GM23338 (cell line): ENCODE measurements at regions not wholly inside any gene's neighbourhood (a gene's known extent, or its start where the extent isn't known, plus 50 kb on each side); places are given as distances from the start of the nearest gene placed in this dataset.

Source experiments
- ATAC-seq: fragments of 200-7000 bp; cut with Tn5 transposase; 3 replicates; pipeline ENCODE4 v1.9.1; 2020
- DNase-seq: peaks from one replicate; pipeline ENCODE4 v3.0.0-alpha.2; 2015; ENCODE audit warnings: low spot score
- H2AFZ ChIP-seq: fragments of 200-600 bp; sonication (generic); 2 replicates; pipeline ENCODE4 v1.8.0; 2016; ENCODE audit warnings: antibody characterized with exemption, mild to moderate bottlenecking, moderate library complexity
- H3F3A ChIP-seq: fragments of 200-600 bp; sonication (generic); replicated peaks from 2 replicates; pipeline ENCODE4 v1.8.0; 2017; ENCODE audit warnings: antibody characterized with exemption, mixed run types, low read depth
- H3K27ac ChIP-seq: fragments of 200-600 bp; sonication (generic); 2 replicates; pipeline ENCODE4 v1.6.1; 2016; ENCODE audit warnings: low read depth
- H3K27me3 ChIP-seq: fragments of 200-600 bp; sonication (generic); 2 replicates; pipeline ENCODE4 v1.8.0; 2016; ENCODE audit warnings: mild to moderate bottlenecking, mixed run types, moderate library complexity; ENCODE audit not compliant: insufficient read depth
- H3K36me3 ChIP-seq: fragments of 200-600 bp; sonication (generic); 2 replicates; pipeline ENCODE4 v1.8.0; 2016; ENCODE audit warnings: mild to moderate bottlenecking; ENCODE audit not compliant: insufficient read depth
- H3K4me1 ChIP-seq: fragments of 200-600 bp; sonication (generic); 2 replicates; pipeline ENCODE4 v1.8.0; 2016; ENCODE audit warnings: mild to moderate bottlenecking, moderate library complexity; ENCODE audit not compliant: insufficient read depth
- H3K4me2 ChIP-seq: fragments of 200-600 bp; sonication (generic); 2 replicates; pipeline ENCODE4 v1.7.1; 2017; ENCODE audit warnings: mixed run types
- H3K4me3 ChIP-seq: fragments of 200-600 bp; sonication (generic); 2 replicates; pipeline ENCODE4 v1.6.1; 2016; ENCODE audit warnings: mixed run types
- H3K79me2 ChIP-seq: fragments of 200-600 bp; sonication (generic); replicated peaks from 2 replicates; pipeline ENCODE4 v1.8.0; 2017; ENCODE audit warnings: mild to moderate bottlenecking; ENCODE audit not compliant: insufficient read depth
- H3K9me2 ChIP-seq: fragments of 200-600 bp; sonication (generic); 2 replicates; pipeline ENCODE4 v1.8.0; 2017; ENCODE audit not compliant: insufficient read depth
- H4K20me1 ChIP-seq: fragments of 200-600 bp; sonication (generic); replicated peaks from 2 replicates; pipeline ENCODE4 v1.8.0; 2017; ENCODE audit warnings: mild to moderate bottlenecking; ENCODE audit not compliant: insufficient read depth
- H3K27ac Mint-ChIP-seq: 2 replicates; pipeline ENCODE4 v1.8.0; 2020; ENCODE audit warnings: inconsistent platforms, mild to moderate bottlenecking, moderate library complexity, mixed read lengths
- H3K27me3 Mint-ChIP-seq: 3 replicates; pipeline ENCODE4 v1.8.0; 2022; ENCODE audit warnings: low read depth, mild to moderate bottlenecking, moderate library complexity, mixed read lengths, inconsistent platforms; ENCODE audit not compliant: insufficient read depth, poor library complexity
- H3K36me3 Mint-ChIP-seq: 3 replicates; pipeline ENCODE4 v1.8.0; 2021; ENCODE audit warnings: low read depth, mild to moderate bottlenecking, inconsistent platforms, moderate library complexity, mixed read lengths
- H3K4me1 Mint-ChIP-seq: 3 replicates; pipeline ENCODE4 v1.8.0; 2020; ENCODE audit warnings: mild to moderate bottlenecking, inconsistent platforms, mixed read lengths
- H3K4me3 Mint-ChIP-seq: 3 replicates; pipeline ENCODE4 v1.8.0; 2021; ENCODE audit warnings: moderate library complexity, mild to moderate bottlenecking, inconsistent platforms, mixed read lengths
- H3K9me3 Mint-ChIP-seq: 3 replicates; pipeline ENCODE4 v1.8.0; 2020; ENCODE audit warnings: moderate library complexity, mild to moderate bottlenecking, inconsistent platforms, mixed read lengths
- CREB1 ChIP-seq: fragments of 250-450 bp; sonication (Bioruptor Pico); IDR thresholded peaks from 2 replicates; pipeline ENCODE4 v1.5.0; 2020; ENCODE audit warnings: low read depth, mild to moderate bottlenecking, moderate library complexity
- EZH2 ChIP-seq: fragments of 200-600 bp; sonication (generic); IDR thresholded peaks from one replicate; pipeline ENCODE4 v1.8.0; 2017; ENCODE audit warnings: antibody characterized with exemption, mild to moderate bottlenecking, low read depth; ENCODE audit not compliant: unreplicated experiment
- JUNB ChIP-seq: IDR thresholded peaks from one replicate; pipeline ENCODE4 v1.6.1; 2016; ENCODE audit warnings: antibody characterized with exemption; ENCODE audit not compliant: unreplicated experiment
- POLR2AphosphoS5 ChIP-seq: IDR thresholded peaks from 2 replicates; pipeline ENCODE4 v1.6.1; 2016; ENCODE audit warnings: antibody characterized with exemption, low read depth
- STAT1 ChIP-seq: IDR thresholded peaks from one replicate; pipeline ENCODE4 v1.6.1; 2016; ENCODE audit warnings: antibody characterized with exemption; ENCODE audit not compliant: unreplicated experiment
- ZNF114 ChIP-seq: fragments of 250-450 bp; sonication (Bioruptor Pico); IDR thresholded peaks from 2 replicates; pipeline ENCODE4 v1.5.0; 2020; ENCODE audit warnings: mild to moderate bottlenecking, moderate library complexity
- TF ChIP-seq, protein P1 (sequence below), 2 experiments: fragments of 200-600 bp in 1 of 2; sonication (generic) in 1 of 2; conservative IDR thresholded peaks; 2 replicates each; pipeline versions ENCODE4 v1.5.1 to v1.6.1; 2016 to 2017; ENCODE audit warnings: antibody characterized with exemption in 2 of 2, low read depth in 2 of 2, mild to moderate bottlenecking in 2 of 2, moderate library complexity in 1 of 2
- TF ChIP-seq, protein P2 (sequence below): IDR thresholded peaks from one replicate; pipeline ENCODE4 v1.6.1; 2018; ENCODE audit warnings: antibody characterized with exemption; ENCODE audit not compliant: unreplicated experiment

DNA sequence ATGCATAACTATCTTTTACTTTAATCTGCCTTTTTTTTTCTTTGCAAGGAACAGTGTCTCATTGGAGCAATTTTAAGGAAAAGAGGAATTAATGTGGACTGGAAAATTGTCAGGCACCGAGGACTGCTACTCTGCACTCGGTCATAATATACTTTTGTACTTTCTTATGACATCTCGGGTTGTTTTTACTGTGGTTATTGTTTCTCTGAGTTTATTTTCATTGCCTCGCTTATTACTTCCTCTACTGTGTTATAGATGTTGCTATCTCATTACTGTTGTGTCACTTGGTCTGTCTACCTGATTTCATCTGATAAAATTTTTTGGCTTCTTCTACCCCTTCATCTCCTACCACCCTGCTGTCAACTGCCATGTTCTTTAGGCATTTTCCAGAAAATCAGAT is 213.5 kb upstream of the POU1F1 start:
- Histone ChIP-seq H4K20me1 (no peaks in the 10 kb centered on the region), H3K79me2 (no peaks in the 10 kb centered on the region), H3K27me3 (no peaks in the 10 kb centered on the region), H3K9me2 (no peaks in the 10 kb centered on the region), H3K4me2 (no peak overlapping the region), H3K4me1 (no peaks in the 10 kb centered on the region), H3K27ac (no peak overlapping the region), H3K36me3 (no peaks in the 10 kb centered on the region), H2AFZ (no peak overlapping the region), H3F3A (no peaks in the 10 kb centered on the region), H3K4me3 (no peak overlapping the region)
- H3K36me3 Mint-ChIP-seq: no peaks in the 10 kb centered on the region
- H3K4me1 Mint-ChIP-seq: no peaks in the 10 kb centered on the region
- no peaks in the 10 kb centered on the region for H3K9me3 Mint-ChIP-seq
- DNase-seq (no peak), ATAC-seq (no peak)
- H3K4me3 Mint-ChIP-seq: no peak overlapping the region
- no peaks in the 10 kb centered on the region for H3K27me3 Mint-ChIP-seq
- no peak overlapping the region for H3K27ac Mint-ChIP-seq
- TF ChIP-seq, protein P1, sequence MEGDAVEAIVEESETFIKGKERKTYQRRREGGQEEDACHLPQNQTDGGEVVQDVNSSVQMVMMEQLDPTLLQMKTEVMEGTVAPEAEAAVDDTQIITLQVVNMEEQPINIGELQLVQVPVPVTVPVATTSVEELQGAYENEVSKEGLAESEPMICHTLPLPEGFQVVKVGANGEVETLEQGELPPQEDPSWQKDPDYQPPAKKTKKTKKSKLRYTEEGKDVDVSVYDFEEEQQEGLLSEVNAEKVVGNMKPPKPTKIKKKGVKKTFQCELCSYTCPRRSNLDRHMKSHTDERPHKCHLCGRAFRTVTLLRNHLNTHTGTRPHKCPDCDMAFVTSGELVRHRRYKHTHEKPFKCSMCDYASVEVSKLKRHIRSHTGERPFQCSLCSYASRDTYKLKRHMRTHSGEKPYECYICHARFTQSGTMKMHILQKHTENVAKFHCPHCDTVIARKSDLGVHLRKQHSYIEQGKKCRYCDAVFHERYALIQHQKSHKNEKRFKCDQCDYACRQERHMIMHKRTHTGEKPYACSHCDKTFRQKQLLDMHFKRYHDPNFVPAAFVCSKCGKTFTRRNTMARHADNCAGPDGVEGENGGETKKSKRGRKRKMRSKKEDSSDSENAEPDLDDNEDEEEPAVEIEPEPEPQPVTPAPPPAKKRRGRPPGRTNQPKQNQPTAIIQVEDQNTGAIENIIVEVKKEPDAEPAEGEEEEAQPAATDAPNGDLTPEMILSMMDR (conservative IDR thresholded peaks at IDR 0.05; ENCODE audit: low read depth in 2 of 2): no peak
- TF ChIP-seq STAT1 (no peak), EZH2 (no peak), ZNF114 (CRISPR knock-in tag) (no peak), CREB1 (no peak)

DNA sequence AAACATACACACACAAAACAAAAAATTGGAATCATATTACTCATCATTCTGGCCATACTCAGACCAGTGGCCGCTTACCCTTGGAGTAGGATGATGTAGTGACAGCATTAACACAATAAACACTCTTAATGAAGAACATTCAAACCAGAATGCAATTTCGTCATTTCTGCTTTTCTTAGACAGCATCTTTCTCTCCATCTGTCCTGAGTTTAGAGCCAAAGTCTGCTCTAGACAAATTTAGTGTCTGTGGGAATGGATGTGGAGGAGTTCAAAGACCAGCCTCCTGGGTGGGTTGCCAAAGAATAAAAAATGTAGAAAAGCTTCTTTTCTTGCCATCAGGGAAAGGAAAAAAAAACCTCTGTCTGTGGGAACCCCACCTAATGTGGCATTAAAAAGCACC is 212.4 kb upstream of the POU1F1 start:
- Histone ChIP-seq H3F3A (no peaks in the 10 kb centered on the region), H3K79me2 (no peaks in the 10 kb centered on the region), H2AFZ (peak overlapping the region; percentile 57; the same call in 1 of the 2 replicates), H4K20me1 (no peaks in the 10 kb centered on the region), H3K9me2 (no peaks in the 10 kb centered on the region), H3K4me2 (no peak overlapping the region), H3K4me1 (no peaks in the 10 kb centered on the region), H3K36me3 (no peaks in the 10 kb centered on the region), H3K27ac (no peak overlapping the region), H3K4me3 (no peak overlapping the region), H3K27me3 (no peaks in the 10 kb centered on the region)
- Mint-ChIP-seq H3K27ac (peak overlapping the region; percentile 40; the same call in 1 of the 2 replicates), H3K36me3 (no peaks in the 10 kb centered on the region), H3K4me3 (no peak overlapping the region), H3K27me3 (no peaks in the 10 kb centered on the region), H3K4me1 (no peaks in the 10 kb centered on the region), H3K9me3 (no peaks in the 10 kb centered on the region)
- DNase-seq: no peak
- no peak for ATAC-seq
- TF ChIP-seq, protein P2, sequence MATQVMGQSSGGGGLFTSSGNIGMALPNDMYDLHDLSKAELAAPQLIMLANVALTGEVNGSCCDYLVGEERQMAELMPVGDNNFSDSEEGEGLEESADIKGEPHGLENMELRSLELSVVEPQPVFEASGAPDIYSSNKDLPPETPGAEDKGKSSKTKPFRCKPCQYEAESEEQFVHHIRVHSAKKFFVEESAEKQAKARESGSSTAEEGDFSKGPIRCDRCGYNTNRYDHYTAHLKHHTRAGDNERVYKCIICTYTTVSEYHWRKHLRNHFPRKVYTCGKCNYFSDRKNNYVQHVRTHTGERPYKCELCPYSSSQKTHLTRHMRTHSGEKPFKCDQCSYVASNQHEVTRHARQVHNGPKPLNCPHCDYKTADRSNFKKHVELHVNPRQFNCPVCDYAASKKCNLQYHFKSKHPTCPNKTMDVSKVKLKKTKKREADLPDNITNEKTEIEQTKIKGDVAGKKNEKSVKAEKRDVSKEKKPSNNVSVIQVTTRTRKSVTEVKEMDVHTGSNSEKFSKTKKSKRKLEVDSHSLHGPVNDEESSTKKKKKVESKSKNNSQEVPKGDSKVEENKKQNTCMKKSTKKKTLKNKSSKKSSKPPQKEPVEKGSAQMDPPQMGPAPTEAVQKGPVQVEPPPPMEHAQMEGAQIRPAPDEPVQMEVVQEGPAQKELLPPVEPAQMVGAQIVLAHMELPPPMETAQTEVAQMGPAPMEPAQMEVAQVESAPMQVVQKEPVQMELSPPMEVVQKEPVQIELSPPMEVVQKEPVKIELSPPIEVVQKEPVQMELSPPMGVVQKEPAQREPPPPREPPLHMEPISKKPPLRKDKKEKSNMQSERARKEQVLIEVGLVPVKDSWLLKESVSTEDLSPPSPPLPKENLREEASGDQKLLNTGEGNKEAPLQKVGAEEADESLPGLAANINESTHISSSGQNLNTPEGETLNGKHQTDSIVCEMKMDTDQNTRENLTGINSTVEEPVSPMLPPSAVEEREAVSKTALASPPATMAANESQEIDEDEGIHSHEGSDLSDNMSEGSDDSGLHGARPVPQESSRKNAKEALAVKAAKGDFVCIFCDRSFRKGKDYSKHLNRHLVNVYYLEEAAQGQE: no peak
- TF ChIP-seq ZNF114 (CRISPR knock-in tag) (no peak), POLR2AphosphoS5 (no peak), JUNB (no peak)
- TF ChIP-seq, protein P1 (conservative IDR thresholded peaks at IDR 0.05; ENCODE audit: low read depth in 2 of 2): no peak
